ENCODE measurements at regions not wholly inside any gene's neighbourhood (a gene's known extent, or its start where the extent isn't known, plus 50 kb on each side); places are given as distances from the start of the nearest gene placed in this dataset.
A peak's percentile ranks its signal among the peaks of the same experiment; 100 is the strongest.

- Histone ChIP-seq H3K9me3 (ENCODE audit: control insufficient read depth, low read depth, low read length) (no peaks in the 10 kb centered on the region), H3K56ac (ENCODE audit: insufficient read length, low read depth, low read length) (no peak overlapping the region), H3K23ac (ENCODE audit: insufficient read length, low read depth, low read length) (no peak overlapping the region), H3K4ac (ENCODE audit: low read depth, low read length) (no peak overlapping the region), H3K9ac (ENCODE audit: extremely low read depth, insufficient read length, low read length) (no peak overlapping the region), H3T11ph (ENCODE audit: low read length) (no peak overlapping the region), H3K27me3 (ENCODE audit: insufficient read depth, low read length) (no peaks in the 10 kb centered on the region), H3K79me2 (ENCODE audit: insufficient read depth, low read length) (no peaks in the 10 kb centered on the region), H3K18ac (ENCODE audit: insufficient read length, low read depth, low read length) (no peak overlapping the region), H3K23me2 (ENCODE audit: insufficient read length, low read depth, low read length, poor library complexity, severe bottlenecking) (no peaks in the 10 kb centered on the region), H2BK120ac (ENCODE audit: low read depth, low read length, poor library complexity, severe bottlenecking) (no peak overlapping the region), H3K27ac (ENCODE audit: insufficient read length, low read depth, low read length) (no peak overlapping the region), H4K20me1 (ENCODE audit: control insufficient read depth, insufficient read depth, insufficient read length) (no peaks in the 10 kb centered on the region), H4K91ac (ENCODE audit: insufficient read length, low read depth, low read length) (no peak overlapping the region), H2BK15ac (ENCODE audit: low read depth, low read length) (no peak overlapping the region), H3K79me1 (ENCODE audit: insufficient read depth, low read depth, low read length, poor library complexity, severe bottlenecking) (no peaks in the 10 kb centered on the region), H4K5ac (ENCODE audit: insufficient read length, low read depth, low read length) (no peak overlapping the region), H4K8ac (replicated peaks; ENCODE audit: insufficient read length, low read depth, low read length) (no peak overlapping the region), H2BK20ac (ENCODE audit: low read depth, low read length, poor library complexity, severe bottlenecking) (no peak overlapping the region), H3K14ac (ENCODE audit: insufficient read depth, low read length) (no peak overlapping the region), H2AFZ (ENCODE audit: low read length) (no peak overlapping the region), H2BK5ac (ENCODE audit: insufficient read length, low read length) (no peak overlapping the region), H3K4me1 (ENCODE audit: insufficient read depth, low read length) (peaks cover 11% of the 10 kb centered on the region; the same call in 1 of the 2 replicates), H2AK5ac (ENCODE audit: insufficient read length, low read length) (no peak overlapping the region), H3K4me2 (ENCODE audit: insufficient read depth, insufficient read length, low read length) (no peak overlapping the region), H2BK12ac (ENCODE audit: insufficient read length, low read depth, low read length) (no peak overlapping the region)
- peaks cover 23 to 26% of the 10 kb centered on the region in 2 experiments for H3K4me1 Mint-ChIP-seq
- H3K36me3 Mint-ChIP-seq (ENCODE audit: insufficient read depth in 1 of 3, low read depth in 3 of 3), result no peaks in the 10 kb centered on the region
- TF ChIP-seq CTCF (conservative IDR thresholded peaks at IDR 0.05), result no peak
- WGBS (ENCODE audit: extremely low coverage, insufficient read length, low lambda C conversion rate), result no CpG with 5 or more reads among the region's 6 CpGs
- H3K4me3 Mint-ChIP-seq, result no peak overlapping the region
- peaks cover 3% of the 10 kb centered on the region; the same call in 1 of the 2 replicates for H3K27me3 Mint-ChIP-seq (ENCODE audit: low read depth)
- peak overlapping the region in 2 of 3 experiments; percentile 13 to 30; a peak in 1 of 7 replicates for H3K27ac Mint-ChIP-seq
- H3K9me3 Mint-ChIP-seq, result no peaks in the 10 kb centered on the region
- DNase-seq, result no peak
These were observed 177.2 kb upstream of the RUNX1 start for GRCh38 chr21:35226328-35226727.

Measured in H9 (cell line).